Endothelial cell (in vitro differentiated cells): ENCODE measurements at regions not wholly inside any gene's neighbourhood (a gene's known extent, or its start where the extent isn't known, plus 50 kb on each side); places are given as distances from the start of the nearest gene placed in this dataset.

ENCODE experiments used
- DNase-seq: peaks from one replicate; pipeline ENCODE4 v3.0.0; 2021; ENCODE audit warnings: low spot score
- H3K27ac Mint-ChIP-seq: one replicate; pipeline ENCODE4 v1.8.0; 2021; ENCODE audit warnings: mixed read lengths, inconsistent platforms; ENCODE audit not compliant: unreplicated experiment
- H3K27me3 Mint-ChIP-seq: one replicate; pipeline ENCODE4 v1.8.0; 2021; ENCODE audit warnings: mild to moderate bottlenecking, moderate library complexity, mixed read lengths, inconsistent platforms; ENCODE audit not compliant: unreplicated experiment
- H3K36me3 Mint-ChIP-seq: one replicate; pipeline ENCODE4 v1.8.0; 2021; ENCODE audit warnings: mild to moderate bottlenecking, low read depth, mixed read lengths, inconsistent platforms; ENCODE audit not compliant: unreplicated experiment
- H3K4me1 Mint-ChIP-seq: one replicate; pipeline ENCODE4 v1.8.0; 2021; ENCODE audit warnings: mild to moderate bottlenecking, mixed read lengths, inconsistent platforms; ENCODE audit not compliant: unreplicated experiment
- H3K4me3 Mint-ChIP-seq: one replicate; pipeline ENCODE4 v1.8.0; 2021; ENCODE audit warnings: mild to moderate bottlenecking, mixed read lengths, inconsistent platforms; ENCODE audit not compliant: unreplicated experiment
- H3K9me3 Mint-ChIP-seq: one replicate; pipeline ENCODE4 v1.8.0; 2021; ENCODE audit warnings: mixed read lengths, inconsistent platforms; ENCODE audit not compliant: unreplicated experiment
- TF ChIP-seq, protein P1 (sequence below): fragments of 200-600 bp; sonication (generic); IDR thresholded peaks from one replicate; pipeline ENCODE4 v1.5.0; 2021; ENCODE audit warnings: antibody characterized with exemption; ENCODE audit not compliant: unreplicated experiment

DNA sequence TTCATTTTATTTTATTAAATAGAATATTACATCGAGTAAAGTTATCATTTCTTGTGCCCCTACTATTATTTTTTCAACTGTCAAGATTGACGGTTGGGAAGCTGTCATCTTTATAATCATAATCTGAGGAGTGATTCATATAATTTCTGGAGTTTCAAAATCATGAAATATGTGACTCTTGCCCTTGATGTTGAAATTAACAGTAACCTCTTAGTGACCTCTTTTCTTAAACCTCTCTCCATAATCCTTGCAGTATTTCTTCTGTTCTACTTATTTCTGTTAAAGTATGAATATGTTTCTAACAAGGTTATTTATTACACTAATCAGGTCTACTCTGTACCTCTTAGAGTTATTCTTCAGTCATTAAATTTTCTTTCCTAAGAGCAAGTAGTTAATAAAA is 663.8 kb downstream of the LIG4 start:
- Mint-ChIP-seq H3K4me1 (no peaks in the 10 kb centered on the region), H3K27ac (no peak overlapping the region), H3K36me3 (no peaks in the 10 kb centered on the region), H3K9me3 (no peaks in the 10 kb centered on the region), H3K4me3 (no peak overlapping the region), H3K27me3 (no peaks in the 10 kb centered on the region)
- DNase-seq, result no peak
- TF ChIP-seq, protein P1, sequence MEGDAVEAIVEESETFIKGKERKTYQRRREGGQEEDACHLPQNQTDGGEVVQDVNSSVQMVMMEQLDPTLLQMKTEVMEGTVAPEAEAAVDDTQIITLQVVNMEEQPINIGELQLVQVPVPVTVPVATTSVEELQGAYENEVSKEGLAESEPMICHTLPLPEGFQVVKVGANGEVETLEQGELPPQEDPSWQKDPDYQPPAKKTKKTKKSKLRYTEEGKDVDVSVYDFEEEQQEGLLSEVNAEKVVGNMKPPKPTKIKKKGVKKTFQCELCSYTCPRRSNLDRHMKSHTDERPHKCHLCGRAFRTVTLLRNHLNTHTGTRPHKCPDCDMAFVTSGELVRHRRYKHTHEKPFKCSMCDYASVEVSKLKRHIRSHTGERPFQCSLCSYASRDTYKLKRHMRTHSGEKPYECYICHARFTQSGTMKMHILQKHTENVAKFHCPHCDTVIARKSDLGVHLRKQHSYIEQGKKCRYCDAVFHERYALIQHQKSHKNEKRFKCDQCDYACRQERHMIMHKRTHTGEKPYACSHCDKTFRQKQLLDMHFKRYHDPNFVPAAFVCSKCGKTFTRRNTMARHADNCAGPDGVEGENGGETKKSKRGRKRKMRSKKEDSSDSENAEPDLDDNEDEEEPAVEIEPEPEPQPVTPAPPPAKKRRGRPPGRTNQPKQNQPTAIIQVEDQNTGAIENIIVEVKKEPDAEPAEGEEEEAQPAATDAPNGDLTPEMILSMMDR, result no peak

DNA sequence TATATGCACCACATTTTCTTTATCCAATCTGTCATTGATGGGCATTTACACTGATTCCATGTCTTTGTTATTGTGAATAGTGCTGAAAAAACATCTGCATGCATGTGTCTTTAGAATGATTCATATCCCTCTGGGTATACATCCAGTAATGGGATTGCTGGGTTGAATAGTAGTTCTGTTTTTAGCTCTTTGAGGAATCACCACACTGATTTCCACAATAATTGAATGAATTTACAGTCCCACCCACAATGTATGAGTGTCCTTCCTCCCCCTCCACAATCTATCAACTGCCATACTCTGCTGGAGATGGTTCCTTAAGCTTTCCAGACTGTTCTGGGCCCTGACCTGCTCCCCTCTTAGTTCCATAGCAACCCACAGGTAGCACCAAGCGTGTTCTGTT is 667.0 kb downstream of the LIG4 start:
- TF ChIP-seq, protein P1, result no peak
- no peaks in the 10 kb centered on the region for H3K9me3 Mint-ChIP-seq
- peaks cover 3% of the 10 kb centered on the region for H3K27me3 Mint-ChIP-seq
- H3K4me1 Mint-ChIP-seq, result no peaks in the 10 kb centered on the region
- H3K4me3 Mint-ChIP-seq, result no peak overlapping the region
- DNase-seq, result no peak
- no peaks in the 10 kb centered on the region for H3K36me3 Mint-ChIP-seq
- no peak overlapping the region for H3K27ac Mint-ChIP-seq

- Mint-ChIP-seq H3K9me3 (no peaks in the 10 kb centered on the region), H3K4me3 (no peak overlapping the region), H3K4me1 (no peaks in the 10 kb centered on the region), H3K27me3 (peaks cover 3% of the 10 kb centered on the region), H3K27ac (no peak overlapping the region), H3K36me3 (no peaks in the 10 kb centered on the region)
- DNase-seq, result no peak
- TF ChIP-seq, protein P1, result no peak
These were observed 669.3 kb downstream of the LIG4 start for GRCh38 chr13:107545946-107546502.

GRCh38 chr13:107534548-107534947 is 680.8 kb downstream of the LIG4 start:
- no peak overlapping the region for H3K4me3 Mint-ChIP-seq
- TF ChIP-seq, protein P1, result no peak
- H3K36me3 Mint-ChIP-seq, result no peaks in the 10 kb centered on the region
- no peaks in the 10 kb centered on the region for H3K27me3 Mint-ChIP-seq
- H3K27ac Mint-ChIP-seq, result no peak overlapping the region
- no peaks in the 10 kb centered on the region for H3K4me1 Mint-ChIP-seq
- no peaks in the 10 kb centered on the region for H3K9me3 Mint-ChIP-seq
- DNase-seq, result no peak

GRCh38 chr13:107531816-107532215 is 683.5 kb downstream of the LIG4 start:
- TF ChIP-seq, protein P1, result no peak
- H3K27ac Mint-ChIP-seq, result no peak overlapping the region
- no peak overlapping the region for H3K4me3 Mint-ChIP-seq
- H3K36me3 Mint-ChIP-seq, result no peaks in the 10 kb centered on the region
- DNase-seq, result no peak
- no peaks in the 10 kb centered on the region for H3K4me1 Mint-ChIP-seq
- H3K9me3 Mint-ChIP-seq, result no peaks in the 10 kb centered on the region
- peaks cover 1% of the 10 kb centered on the region for H3K27me3 Mint-ChIP-seq
